Lower lobe of right lung (tissue), 2 donors: ENCODE measurements at regions not wholly inside any gene's neighbourhood (a gene's known extent, or its start where the extent isn't known, plus 50 kb on each side); places are given as distances from the start of the nearest gene placed in this dataset.

ENCODE experiments used
- ATAC-seq, 2 donors: fragments of 200-7000 bp; cut with Tn5 transposase; one replicate each; pipeline ENCODE4 v1.9.1; 2020 to 2022; ENCODE audit warnings: mild to moderate bottlenecking in 2 of 2, moderate library complexity in 2 of 2
- DNase-seq: peaks from one replicate; pipeline ENCODE4 v3.0.0-alpha.2; 2020
- H3K27ac ChIP-seq: fragments of 200-600 bp; one replicate; pipeline ENCODE4 v1.8.0; 2022
- H3K27me3 ChIP-seq: fragments of 200-600 bp; one replicate; pipeline ENCODE4 v1.8.0; 2022; ENCODE audit warnings: low read depth
- H3K36me3 ChIP-seq: fragments of 200-600 bp; one replicate; pipeline ENCODE4 v1.8.0; 2022; ENCODE audit warnings: mild to moderate bottlenecking
- H3K4me1 ChIP-seq: fragments of 200-600 bp; one replicate; pipeline ENCODE4 v1.8.0; 2022
- H3K4me3 ChIP-seq: fragments of 200-600 bp; one replicate; pipeline ENCODE4 v1.8.0; 2022; ENCODE audit warnings: mild to moderate bottlenecking
- H3K9me3 ChIP-seq: fragments of 200-600 bp; one replicate; pipeline ENCODE4 v1.8.0; 2022
- intact Hi-C: fragments of 100-400 bp; cut with DNase I; formaldehyde crosslinking; loops from one replicate; pipeline ENCODE4 v1.11.0; 2022
- TF ChIP-seq, protein P1 (sequence below): fragments of 200-600 bp; IDR thresholded peaks from one replicate; pipeline ENCODE4 v1.8.0; 2022; ENCODE audit warnings: antibody characterized with exemption, mild to moderate bottlenecking
- donor health status: DM: no; HTN: yes; CAD: no; lungs with severe emphysema.

DNA sequence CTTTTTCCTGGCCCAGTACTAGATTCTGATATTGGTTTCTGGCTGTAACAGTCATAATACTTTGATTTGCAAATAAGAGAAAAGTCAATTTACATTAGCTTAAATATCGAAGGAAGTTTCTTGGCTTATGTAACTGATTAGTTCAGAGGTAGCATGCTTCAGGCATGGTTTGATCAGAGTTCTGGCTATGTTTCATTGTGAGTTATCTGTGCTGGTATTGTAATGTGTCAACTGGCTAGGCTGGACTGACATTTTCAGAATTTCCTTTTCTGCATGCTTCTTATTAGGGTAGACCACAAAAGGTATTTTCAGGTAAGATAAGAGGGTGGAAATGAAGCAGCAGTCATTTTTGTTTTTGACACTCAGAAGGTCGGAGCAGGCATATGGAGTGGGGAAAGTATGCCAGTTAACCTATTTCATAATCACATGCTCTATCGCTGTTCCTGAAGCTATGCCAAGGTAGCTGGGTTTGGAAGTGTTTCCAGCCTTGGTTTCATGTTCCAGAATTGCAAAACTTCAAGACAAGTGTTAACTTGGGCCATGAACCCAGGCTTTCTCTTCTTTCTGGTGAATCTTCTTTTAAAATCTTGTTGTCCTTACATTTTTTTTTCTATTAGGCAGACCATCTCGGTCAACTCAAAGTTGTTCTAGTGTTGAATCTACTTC, 244.9 kb downstream of the DHX35 start:
- H3K9me3 ChIP-seq = no peaks in the 10 kb centered on the region
- intact Hi-C loops = no loop called here
- no peaks in the 10 kb centered on the region for H3K36me3 ChIP-seq
- ATAC-seq = peak; percentile 68 to 77
- H3K4me1 ChIP-seq = peaks cover 10% of the 10 kb centered on the region
- DNase-seq = no peak
- TF ChIP-seq, protein P1, sequence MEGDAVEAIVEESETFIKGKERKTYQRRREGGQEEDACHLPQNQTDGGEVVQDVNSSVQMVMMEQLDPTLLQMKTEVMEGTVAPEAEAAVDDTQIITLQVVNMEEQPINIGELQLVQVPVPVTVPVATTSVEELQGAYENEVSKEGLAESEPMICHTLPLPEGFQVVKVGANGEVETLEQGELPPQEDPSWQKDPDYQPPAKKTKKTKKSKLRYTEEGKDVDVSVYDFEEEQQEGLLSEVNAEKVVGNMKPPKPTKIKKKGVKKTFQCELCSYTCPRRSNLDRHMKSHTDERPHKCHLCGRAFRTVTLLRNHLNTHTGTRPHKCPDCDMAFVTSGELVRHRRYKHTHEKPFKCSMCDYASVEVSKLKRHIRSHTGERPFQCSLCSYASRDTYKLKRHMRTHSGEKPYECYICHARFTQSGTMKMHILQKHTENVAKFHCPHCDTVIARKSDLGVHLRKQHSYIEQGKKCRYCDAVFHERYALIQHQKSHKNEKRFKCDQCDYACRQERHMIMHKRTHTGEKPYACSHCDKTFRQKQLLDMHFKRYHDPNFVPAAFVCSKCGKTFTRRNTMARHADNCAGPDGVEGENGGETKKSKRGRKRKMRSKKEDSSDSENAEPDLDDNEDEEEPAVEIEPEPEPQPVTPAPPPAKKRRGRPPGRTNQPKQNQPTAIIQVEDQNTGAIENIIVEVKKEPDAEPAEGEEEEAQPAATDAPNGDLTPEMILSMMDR = no peak
- H3K27ac ChIP-seq = no peak overlapping the region
- H3K27me3 ChIP-seq = no peaks in the 10 kb centered on the region
- no peak overlapping the region for H3K4me3 ChIP-seq

- H3K27me3 ChIP-seq = peaks cover 5% of the 10 kb centered on the region
- intact Hi-C loops = no loop called here
- TF ChIP-seq, protein P1 = no peak
- ATAC-seq (no peak), DNase-seq (no peak)
- H3K36me3 ChIP-seq = no peaks in the 10 kb centered on the region
- H3K9me3 ChIP-seq = no peaks in the 10 kb centered on the region
- no peaks in the 10 kb centered on the region for H3K4me1 ChIP-seq
- H3K27ac ChIP-seq = no peak overlapping the region
- no peak overlapping the region for H3K4me3 ChIP-seq
Observed at GRCh38 chr20:39195582-39196021, 233.5 kb downstream of the DHX35 start.

- no peak for ATAC-seq
- intact Hi-C loops = no loop called here
- H3K36me3 ChIP-seq = no peaks in the 10 kb centered on the region
- TF ChIP-seq, protein P1 = no peak
- no peaks in the 10 kb centered on the region for H3K4me1 ChIP-seq
- DNase-seq = no peak
- no peaks in the 10 kb centered on the region for H3K27me3 ChIP-seq
- no peak overlapping the region for H3K4me3 ChIP-seq
- H3K27ac ChIP-seq = no peak overlapping the region
- H3K9me3 ChIP-seq = peaks cover under 1% of the 10 kb centered on the region
Observed at GRCh38 chr20:39190666-39191570, 228.8 kb downstream of the DHX35 start.

- H3K4me1 ChIP-seq = no peaks in the 10 kb centered on the region
- TF ChIP-seq, protein P1 = no peak
Observed at GRCh38 chr20:39188266-39188765, 226.2 kb downstream of the DHX35 start.

GRCh38 chr20:39181490-39181889, 219.3 kb downstream of the DHX35 start:
- H3K9me3 ChIP-seq = peaks cover 16% of the 10 kb centered on the region
- intact Hi-C loops = no loop called here

More at GRCh38 chr20:39188266-39188765, 226.2 kb downstream of the DHX35 start:
- ATAC-seq = no peak
- H3K36me3 ChIP-seq = no peaks in the 10 kb centered on the region
- H3K27me3 ChIP-seq = no peaks in the 10 kb centered on the region
- intact Hi-C loops = no loop called here
- H3K27ac ChIP-seq = no peak overlapping the region
- DNase-seq = no peak
- H3K9me3 ChIP-seq = peaks cover 16% of the 10 kb centered on the region
- H3K4me3 ChIP-seq = no peak overlapping the region

More at GRCh38 chr20:39181490-39181889, 219.3 kb downstream of the DHX35 start:
- no peak overlapping the region for H3K27ac ChIP-seq
- no peaks in the 10 kb centered on the region for H3K4me1 ChIP-seq
- H3K4me3 ChIP-seq = no peak overlapping the region
- H3K27me3 ChIP-seq = no peaks in the 10 kb centered on the region
- no peak for ATAC-seq
- DNase-seq = no peak
- H3K36me3 ChIP-seq = no peaks in the 10 kb centered on the region
- TF ChIP-seq, protein P1 = no peak
